ENCODE measurements at regions not wholly inside any gene's neighbourhood (a gene's known extent, or its start where the extent isn't known, plus 50 kb on each side); places are given as distances from the start of the nearest gene placed in this dataset.
"Not testable (repeated sequence)": the region's sequence is repeated elsewhere in the genome, so short reads cannot be mapped to it uniquely, and the experiment has no call there.

DNA sequence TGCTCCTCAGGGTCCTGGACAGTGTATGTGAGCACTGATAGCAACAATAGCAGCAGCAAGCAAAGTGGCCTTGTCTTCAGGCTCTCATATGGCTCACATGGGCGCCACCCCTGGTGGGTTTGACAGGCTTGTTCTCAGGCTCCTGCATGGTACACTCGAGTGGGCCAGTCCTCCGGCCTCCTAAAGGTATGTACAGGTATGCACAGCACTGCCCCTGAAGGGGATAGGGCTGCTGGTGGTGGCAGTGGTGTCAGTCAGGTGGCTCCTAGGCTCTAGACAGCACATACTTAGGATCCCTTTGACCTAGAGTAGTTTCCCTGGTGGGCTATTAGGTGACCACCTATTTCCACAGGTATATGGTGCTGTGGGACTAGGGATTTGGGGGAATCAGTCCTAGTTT, 79.8 kb downstream of the LGALS9B start:
- not testable (repeated sequence) for DNase-seq

DNA sequence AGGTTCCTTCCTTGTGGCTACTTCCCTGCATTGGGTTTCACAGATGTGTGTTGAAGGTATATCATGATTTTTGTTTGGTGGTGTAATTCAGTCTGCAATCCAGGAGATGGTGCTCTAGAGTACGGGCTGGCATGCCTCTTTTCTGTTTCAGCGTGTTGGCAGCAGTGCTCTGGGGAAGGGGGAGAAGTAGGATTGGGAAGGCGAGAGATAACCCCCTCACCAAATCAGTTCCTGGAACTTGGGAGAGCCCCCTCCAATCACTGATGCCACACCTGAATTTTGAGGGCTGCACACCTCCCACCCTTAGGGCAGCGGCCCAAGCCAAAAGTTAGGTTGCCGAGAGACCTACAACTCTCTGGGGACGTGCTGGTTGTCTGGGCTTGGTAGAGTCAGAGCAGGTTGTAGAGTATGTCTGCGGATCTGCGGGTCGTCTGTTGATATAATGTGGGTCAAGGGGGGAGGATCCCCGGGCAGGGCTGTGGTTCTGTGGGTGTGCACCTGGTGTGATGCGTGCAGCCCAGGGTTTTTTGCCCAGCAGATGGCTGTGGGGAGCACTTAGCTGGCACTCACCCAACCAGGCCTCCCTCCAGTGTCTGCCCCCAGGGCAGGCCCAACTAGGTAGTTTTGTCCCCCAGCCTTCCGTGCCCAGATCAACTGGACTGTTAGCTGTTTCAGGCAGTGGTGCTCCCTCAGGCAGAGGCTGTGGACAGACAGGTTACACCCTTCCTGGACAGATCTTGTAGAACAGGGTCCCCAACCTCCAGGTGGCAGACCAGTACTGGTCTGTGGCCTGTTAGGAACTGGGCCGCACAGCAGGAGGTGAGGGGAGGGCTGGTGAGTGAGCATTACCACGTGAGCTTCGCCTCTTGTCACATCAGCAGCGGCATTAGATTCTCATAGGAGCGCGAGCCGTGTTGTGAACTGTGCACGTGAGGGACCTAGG, 85.7 kb downstream of the LGALS9B start:
- peak; percentile 80 for DNase-seq

DNA sequence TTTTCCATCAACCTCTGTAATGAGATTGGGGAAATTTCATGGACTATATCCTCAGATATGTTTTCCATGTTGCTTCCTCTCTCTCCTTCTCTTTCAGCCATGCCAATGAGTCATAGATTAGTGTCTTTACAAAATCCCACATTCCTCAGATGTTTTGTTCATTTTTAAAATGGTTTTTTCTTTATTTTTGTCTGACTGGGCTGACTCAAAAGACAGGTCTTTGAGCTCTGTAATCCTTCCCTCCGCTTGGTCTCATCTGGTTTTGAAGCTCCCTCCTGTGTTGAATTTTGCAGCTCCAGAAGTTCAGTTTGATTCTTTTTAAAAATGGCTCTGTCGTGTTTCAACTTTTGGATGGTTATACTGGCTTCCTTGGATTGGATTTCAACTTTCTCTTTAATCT, 86.7 kb downstream of the LGALS9B start:
- not testable (repeated sequence) for DNase-seq

DNA sequence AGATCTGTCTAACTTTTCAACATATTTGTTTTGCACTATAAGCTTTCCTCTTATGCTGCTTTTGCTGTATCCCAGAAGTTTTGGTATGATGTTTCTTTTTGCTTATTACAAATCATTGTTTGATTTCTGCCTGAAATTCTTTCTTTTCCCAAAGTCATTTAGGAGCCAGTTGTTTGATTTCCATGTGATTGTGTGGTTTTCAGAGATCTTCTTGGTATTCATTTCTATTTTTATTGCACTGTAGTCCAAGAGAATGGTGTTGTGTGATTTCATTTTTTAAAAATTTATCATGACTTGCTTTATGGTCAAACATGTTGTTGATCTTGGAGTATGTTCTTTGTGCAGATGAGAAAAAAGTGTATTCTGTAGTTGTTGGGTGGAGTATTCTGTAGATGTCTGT, 88.1 kb downstream of the LGALS9B start:
- DNase-seq: not testable (repeated sequence)

DNA sequence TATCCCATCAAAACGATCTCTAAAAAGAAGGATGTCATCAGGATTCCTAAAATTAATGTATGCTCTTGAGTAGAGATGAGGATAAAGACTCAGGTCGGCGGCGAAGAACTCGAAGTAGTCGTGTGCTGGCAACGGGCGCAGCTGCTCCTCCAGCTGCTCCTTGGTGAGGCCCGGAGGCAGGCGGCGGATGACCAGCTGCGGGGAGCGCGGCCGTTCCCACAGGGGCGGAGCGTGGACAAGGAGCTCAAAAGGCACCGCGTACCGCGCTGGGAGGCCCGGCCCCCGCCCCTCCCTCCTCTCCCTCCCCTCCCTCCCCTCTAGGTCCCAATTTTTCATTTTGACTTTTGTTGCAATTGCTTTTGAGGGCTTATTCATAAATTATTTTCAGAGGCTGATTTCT, 90.7 kb downstream of the LGALS9B start:
- DNase-seq: not testable (repeated sequence)

DNA sequence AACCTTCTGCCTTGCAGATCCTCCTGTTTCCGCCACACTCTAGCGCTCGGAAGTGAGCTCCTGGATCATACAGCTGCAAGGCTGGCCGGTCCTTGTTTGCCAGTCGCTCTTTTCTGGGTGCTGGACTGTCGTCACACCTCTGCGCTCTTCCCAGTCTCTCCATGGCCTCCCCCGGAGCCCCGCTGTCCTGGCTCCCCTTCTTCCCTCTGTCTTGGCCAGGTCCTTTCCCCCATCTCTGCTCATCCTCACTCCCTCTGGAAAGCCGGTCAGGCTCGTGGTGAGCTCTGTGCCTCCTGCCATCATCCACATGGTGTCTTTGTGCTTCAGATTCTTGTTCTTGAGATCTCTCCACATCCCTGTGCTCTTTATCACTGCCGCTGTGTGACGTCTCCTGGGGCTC, 91.6 kb downstream of the LGALS9B start:
- not testable (repeated sequence) for DNase-seq
